ENCODE measurements at regions not wholly inside any gene's neighbourhood (a gene's known extent, or its start where the extent isn't known, plus 50 kb on each side); places are given as distances from the start of the nearest gene placed in this dataset.

- DNase-seq, result no peak
Measured at GRCh38 chr18:8538935-8539334, 70.3 kb upstream of the RAB12 start.

DNA sequence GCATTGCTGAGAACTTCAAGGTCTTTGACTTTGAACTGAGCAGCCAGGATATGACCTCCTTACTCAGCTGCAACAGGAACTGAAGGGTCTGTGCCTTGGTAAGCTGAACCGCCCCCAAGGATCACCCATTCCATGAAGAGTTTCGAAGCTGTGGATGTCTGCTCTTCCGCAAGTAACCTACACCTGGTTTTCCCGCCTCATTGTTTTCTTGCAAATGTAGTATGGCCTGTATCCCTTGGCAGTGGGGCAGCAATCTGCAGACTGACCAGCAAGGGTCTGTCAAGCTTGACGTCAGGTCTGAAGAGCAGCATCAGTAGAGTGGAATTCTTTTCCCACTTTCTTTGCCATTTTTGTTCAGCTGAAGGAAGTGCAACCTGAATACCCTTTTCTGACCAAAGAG, 62.6 kb upstream of the RAB12 start:
- no peak for DNase-seq

GRCh38 chr18:8548186-8548585, 61.1 kb upstream of the RAB12 start:
- no peak for DNase-seq

GRCh38 chr18:8549254-8549757, 59.9 kb upstream of the RAB12 start:
- DNase-seq, result no peak

GRCh38 chr18:8552151-8552550, 57.1 kb upstream of the RAB12 start:
- no peak for DNase-seq

DNA sequence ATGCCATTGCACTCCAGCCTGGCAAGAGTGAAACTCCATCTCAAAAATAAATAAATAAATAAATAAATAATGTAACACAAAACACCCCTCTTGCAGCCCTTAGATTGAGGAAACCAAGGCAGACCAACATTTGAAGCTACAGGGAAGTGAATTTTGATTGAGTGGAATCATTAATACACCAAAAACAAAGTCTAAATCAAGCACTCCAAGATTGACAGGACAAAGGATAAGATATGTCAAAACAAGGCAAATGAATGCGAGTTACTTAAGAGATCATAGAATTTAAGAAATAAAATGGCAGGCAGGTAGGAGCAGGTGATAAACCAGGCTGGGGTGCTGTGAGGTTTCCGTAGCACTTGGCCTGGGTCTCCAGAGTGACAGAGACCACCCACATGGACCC, 54.9 kb upstream of the RAB12 start:
- DNase-seq, result no peak

DNA sequence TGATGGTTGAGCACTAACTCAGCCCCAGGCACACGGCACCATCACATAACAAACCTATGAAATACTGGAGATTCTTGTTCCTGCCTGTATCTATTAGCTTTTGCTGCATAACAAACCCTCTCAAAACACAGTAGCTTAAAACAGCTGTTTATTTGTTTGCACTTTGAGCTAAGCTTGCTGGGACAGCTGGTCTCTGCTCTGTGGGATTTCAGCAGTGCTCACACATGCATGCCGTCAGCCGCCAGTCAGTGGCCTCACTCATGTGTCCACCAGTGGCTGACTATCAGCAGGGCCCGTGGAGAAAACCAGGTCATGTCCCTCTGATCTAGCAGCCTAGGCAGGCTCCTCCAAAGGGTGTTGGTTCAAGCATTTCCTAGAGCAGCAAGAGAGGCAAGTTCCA, 52.8 kb upstream of the RAB12 start:
- DNase-seq, result no peak
